ENCODE measurements at regions not wholly inside any gene's neighbourhood (a gene's known extent, or its start where the extent isn't known, plus 50 kb on each side); places are given as distances from the start of the nearest gene placed in this dataset.

GRCh38 chr3:86830566-86830965 is 160.4 kb downstream of the VGLL3 start:
- no peak for TF ChIP-seq CTCF (IDR thresholded peaks at IDR 0.05)
- TF ChIP-seq POLR2A (IDR thresholded peaks at IDR 0.05): no peak

All from testis (tissue), 2 donors.